GM12878 (cell line): ENCODE measurements at regions not wholly inside any gene's neighbourhood (a gene's known extent, or its start where the extent isn't known, plus 50 kb on each side); places are given as distances from the start of the nearest gene placed in this dataset.

Experiments
- ATAC-seq: fragments of 200-7000 bp; cut with Tn5 transposase; 3 replicates; pipeline ENCODE4 v1.9.1; 2020; ENCODE audit warnings: mild to moderate bottlenecking, moderate library complexity
- BruUV-seq: library from RNA; stranded (reverse); fragments of 400-500 nt; replicated peaks from 2 replicates; lab custom pipeline; 2021; lab: Mats Ljungman, UMichigan
- CTCF ChIA-PET: fragments of 300-600 bp; sonication (Branson Sonifier 250); formaldehyde crosslinking; extraction: SDS; loops from one replicate; lab custom pipeline; 2021; ENCODE audit warnings: inconsistent platforms; lab: Yijun Ruan, JAX
- POLR2A ChIA-PET: fragments of 350-600 bp; formaldehyde crosslinking; extraction: SDS; loops from one replicate; lab custom pipeline; 2021; ENCODE audit warnings: inconsistent platforms; lab: Charles Lee
- RAD21 ChIA-PET: fragments of 300-600 bp; sonication (Branson Sonifier 250); formaldehyde crosslinking; loops from one replicate; lab custom pipeline; 2023; ENCODE audit warnings: antibody characterized with exemption; ENCODE audit not compliant: unreplicated experiment; lab: Charles Lee
- SMC1A ChIA-PET: fragments of 300-600 bp; sonication (Branson Sonifier 250); formaldehyde crosslinking; loops from one replicate; lab custom pipeline; 2023; ENCODE audit not compliant: unreplicated experiment, uncharacterized antibody; lab: Charles Lee
- DNase-seq: peaks from one replicate; pipeline ENCODE4 v3.0.0-alpha.2; 2011; ENCODE audit warnings: low read depth, low spot score
- FAIRE-seq: peaks from 3 replicates; lab custom pipeline; 2011; peaks lifted over from hg19 to GRCh38; lab: Jason Lieb, UNC
- H2AFZ ChIP-seq: 2 replicates; pipeline ENCODE4 v1.6.0; 2011; ENCODE audit warnings: low read depth, low read length, control low read depth; ENCODE audit not compliant: control insufficient read depth
- H3K27ac ChIP-seq: 2 replicates; pipeline ENCODE4 v1.5.1; 2011; ENCODE audit warnings: control low read depth; ENCODE audit not compliant: control insufficient read depth, insufficient read depth
- H3K27me3 ChIP-seq, 2 experiments: replicated peaks in 1 of 2; 2 replicates each; pipeline versions ENCODE4 v1.6.0 to v1.6.1; 2011; ENCODE audit warnings: low read length in 1 of 2; ENCODE audit not compliant: control insufficient read depth in 2 of 2, insufficient read depth in 2 of 2
- H3K36me3 ChIP-seq, 2 experiments: 2 replicates each; pipeline ENCODE4 v1.5.1; 2011; ENCODE audit warnings: low read length in 1 of 2; ENCODE audit not compliant: control insufficient read depth in 2 of 2, insufficient read depth in 2 of 2
- H3K4me1 ChIP-seq: 2 replicates; pipeline ENCODE4 v1.6.1; 2011; ENCODE audit warnings: mild to moderate bottlenecking, low read length, moderate library complexity, mixed read lengths; ENCODE audit not compliant: control insufficient read depth, insufficient read depth
- H3K4me2 ChIP-seq: 2 replicates; pipeline ENCODE4 v1.6.0; 2011; ENCODE audit warnings: control low read depth; ENCODE audit not compliant: control insufficient read depth, insufficient read depth
- H3K4me3 ChIP-seq: fragments of 200-600 bp; sonication (generic); 2 replicates; pipeline ENCODE4 v1.5.1; 2016
- H3K79me2 ChIP-seq: 2 replicates; pipeline ENCODE4 v1.6.0; 2011; ENCODE audit warnings: low read length; ENCODE audit not compliant: control insufficient read depth, insufficient read depth
- H3K9ac ChIP-seq: 2 replicates; pipeline ENCODE4 v1.8.0; 2011; ENCODE audit warnings: low read length, control low read depth, mixed read lengths; ENCODE audit not compliant: control insufficient read depth, insufficient read depth
- H3K9me3 ChIP-seq: replicated peaks from 3 replicates; pipeline ENCODE4 v1.5.1; 2011; ENCODE audit warnings: mild to moderate bottlenecking, low read length; ENCODE audit not compliant: control insufficient read depth, insufficient read depth
- H4K20me1 ChIP-seq: 2 replicates; pipeline ENCODE4 v1.6.0; 2011; ENCODE audit not compliant: control insufficient read depth, insufficient read depth
- BRCA1 ChIP-seq: IDR thresholded peaks from 2 replicates; pipeline ENCODE4 v1.6.1; 2011; ENCODE audit warnings: low read depth, low read length, improper control_type of control experiment
- MEF2B ChIP-seq: fragments of 450-650 bp; IDR thresholded peaks from 2 replicates; pipeline ENCODE4 v1.6.1; 2018; ENCODE audit warnings: mild to moderate bottlenecking, moderate library complexity; ENCODE audit not compliant: partially characterized antibody, poor library complexity, severe bottlenecking
- POLR2AphosphoS5 ChIP-seq: IDR thresholded peaks from 2 replicates; pipeline ENCODE4 v1.6.1; 2011; ENCODE audit warnings: mild to moderate bottlenecking, low read length, inconsistent platforms
- SMAD5 ChIP-seq: IDR thresholded peaks from 2 replicates; pipeline ENCODE4 v1.6.1; 2016; ENCODE audit warnings: antibody characterized with exemption, low read depth
- TCF7 ChIP-seq: IDR thresholded peaks from 2 replicates; pipeline ENCODE4 v1.6.1; 2014; ENCODE audit warnings: antibody characterized with exemption, borderline replicate concordance
- YY1 ChIP-seq: IDR thresholded peaks from 2 replicates; pipeline ENCODE4 v1.6.1; 2011; ENCODE audit warnings: low read depth, mild to moderate bottlenecking, low read length
- ZNF217 ChIP-seq: fragments of 450-650 bp; IDR thresholded peaks from 2 replicates; pipeline ENCODE4 v1.6.1; 2017; ENCODE audit warnings: antibody characterized with exemption, mild to moderate bottlenecking
- ZSCAN29 ChIP-seq: fragments of 450-650 bp; IDR thresholded peaks from 2 replicates; pipeline ENCODE4 v1.6.1; 2017; ENCODE audit warnings: mild to moderate bottlenecking, moderate library complexity
- WGBS: methylation state at CpG from one replicate; pipeline ENCODE4 v1.1.6; 2016; ENCODE audit warnings: low lambda C conversion rate; ENCODE audit not compliant: insufficient replicate concordance, insufficient coverage; ENCODE audit errors: missing lambda C conversion rate; 5-methylcytosine and 5-hydroxymethylcytosine counted together
- in situ Hi-C: fragments of 300-500 bp; cut with MboI; formaldehyde crosslinking; loops from 9 replicates; pipeline ENCODE4 v1.14.3; 2018; ENCODE audit warnings: mixed read lengths
- intact Hi-C: fragments of 100-400 bp; cut with micrococcal nuclease; formaldehyde crosslinking; loops from one replicate; pipeline ENCODE4 v1.14.2; 2022; ENCODE audit not compliant: unreplicated experiment

DNA sequence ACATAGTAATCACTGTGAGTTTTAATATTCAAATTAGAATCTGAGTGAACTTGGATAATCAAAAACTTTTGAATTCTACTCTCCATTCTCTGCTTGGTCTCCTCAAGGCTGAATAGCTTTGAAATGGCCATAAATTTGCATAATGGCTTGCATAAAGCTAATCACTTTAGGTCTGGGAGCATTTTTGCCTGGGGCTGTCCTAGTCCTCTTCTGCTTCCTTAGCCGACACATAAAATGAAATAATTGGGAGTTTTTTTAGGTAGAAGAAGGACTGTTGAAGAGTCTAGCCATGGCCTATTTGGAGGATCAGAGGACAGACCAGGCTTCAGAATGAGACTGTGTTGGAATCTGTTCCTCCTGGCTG is 91.4 kb upstream of the EEF2KMT start (continued):
- TF ChIP-seq ZNF217 = no peak
- no peak for TF ChIP-seq BRCA1
- no peak for TF ChIP-seq TCF7
- TF ChIP-seq SMAD5 = no peak
- TF ChIP-seq, all 136 proteins: peak for 0

- H3K79me2 ChIP-seq = no peaks in the 10 kb centered on the region
- no peaks in the 10 kb centered on the region for H3K9me3 ChIP-seq
- ChIA-PET POLR2A (no interaction called here), RAD21 (no interaction called here), CTCF (no interaction called here), SMC1A (interaction anchor here (0.5 kb wide), 1 partner anchor 116 kb away, joined by 3 read pairs; no protein-coding TSS in a partner anchor)
- WGBS = 15% methylated on average over 10 of the region's 10 CpGs
- no peaks in the 10 kb centered on the region for H4K20me1 ChIP-seq
- TF ChIP-seq MEF2B (no peak), YY1 (no peak), ZSCAN29 (no peak), POLR2AphosphoS5 (no peak)
- in situ Hi-C loops (no loop called here), intact Hi-C loops (no loop called here)
- BruUV-seq = no TSS peak
- FAIRE-seq (no peak), DNase-seq (no peak), ATAC-seq (no peak)
- no peak overlapping the region for H3K9ac ChIP-seq
- H3K27me3 ChIP-seq = no peaks in the 10 kb centered on the region
- no peak overlapping the region for H3K4me3 ChIP-seq
- no peak overlapping the region for H3K27ac ChIP-seq
- no peak overlapping the region for H2AFZ ChIP-seq
- H3K4me2 ChIP-seq = no peak overlapping the region
- H3K36me3 ChIP-seq = no peaks in the 10 kb centered on the region
- H3K4me1 ChIP-seq = no peaks in the 10 kb centered on the region
Measured at GRCh38 chr16:5188318-5188988, 90.9 kb upstream of the EEF2KMT start.
